GM21786 (cell line): ENCODE measurements at regions not wholly inside any gene's neighbourhood (a gene's known extent, or its start where the extent isn't known, plus 50 kb on each side); places are given as distances from the start of the nearest gene placed in this dataset.

Experiments used
- ATAC-seq: cut with Tn5 transposase; IDR thresholded peaks from one replicate; pipeline ENCODE4 v1.9.1; 2021; ENCODE audit not compliant: unreplicated experiment

GRCh38 chr1:3954170-3955169, 54.4 kb upstream of the C1orf174 start:
- ATAC-seq: no peak

DNA sequence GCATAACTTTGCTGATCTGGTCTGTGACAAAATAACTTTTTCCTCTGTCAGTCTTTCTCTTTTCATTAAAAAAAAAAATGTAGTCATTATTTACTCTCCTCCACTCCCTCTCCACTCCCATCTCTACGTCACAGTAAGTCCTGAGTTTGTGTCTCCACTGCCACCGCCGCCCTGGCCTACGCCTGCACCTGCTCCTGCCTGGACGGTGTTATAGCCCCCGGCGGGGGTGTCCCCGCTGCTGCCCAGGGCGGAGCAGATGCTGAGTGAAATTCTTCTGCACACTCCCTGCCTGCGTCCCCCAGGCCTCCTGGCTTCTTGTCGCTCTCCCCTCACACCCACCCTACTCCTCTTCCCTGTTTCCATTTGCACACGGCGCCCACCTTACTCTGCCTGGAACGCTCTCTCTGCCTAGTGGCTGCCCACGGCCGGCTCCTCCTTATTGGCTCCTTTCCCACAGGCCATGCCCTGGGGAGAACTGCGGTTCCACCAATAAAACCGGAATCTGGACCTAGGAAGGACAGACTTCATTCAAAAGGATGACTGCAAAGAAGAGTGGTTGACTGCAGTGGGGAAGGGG, 55.2 kb upstream of the C1orf174 start:
- ATAC-seq: no peak

DNA sequence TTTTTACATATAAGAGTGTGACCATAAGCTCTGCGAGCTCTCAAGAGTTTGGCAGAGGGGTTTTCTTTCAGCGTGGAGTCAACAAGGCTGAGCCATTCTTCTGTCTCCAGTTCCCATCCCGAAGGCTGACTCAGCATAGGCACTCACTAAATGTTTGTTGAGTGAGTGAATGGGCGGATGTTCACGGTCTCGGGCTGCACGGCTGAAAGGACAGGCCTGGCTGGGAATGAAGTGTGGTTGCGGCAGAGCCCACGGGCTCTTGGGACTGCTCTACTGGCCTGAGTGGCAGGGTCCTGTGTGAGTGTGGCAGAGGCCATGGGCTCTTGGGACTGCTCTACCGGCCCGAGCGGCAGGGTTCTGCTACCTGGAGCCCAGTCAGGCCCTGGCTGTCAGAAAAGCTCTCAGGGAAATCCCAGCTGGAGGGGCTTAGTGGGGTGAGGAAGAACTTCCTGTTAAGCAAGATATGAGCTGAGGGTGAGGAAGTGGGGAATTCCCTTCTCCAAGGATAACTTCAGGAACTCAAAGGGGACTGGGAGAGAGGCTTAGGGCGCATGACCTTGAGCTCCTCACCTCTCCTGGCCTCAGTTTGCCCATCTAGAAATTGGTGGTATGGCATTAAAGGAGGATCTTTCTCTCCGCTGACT, 56.6 kb upstream of the C1orf174 start:
- no peak for ATAC-seq

DNA sequence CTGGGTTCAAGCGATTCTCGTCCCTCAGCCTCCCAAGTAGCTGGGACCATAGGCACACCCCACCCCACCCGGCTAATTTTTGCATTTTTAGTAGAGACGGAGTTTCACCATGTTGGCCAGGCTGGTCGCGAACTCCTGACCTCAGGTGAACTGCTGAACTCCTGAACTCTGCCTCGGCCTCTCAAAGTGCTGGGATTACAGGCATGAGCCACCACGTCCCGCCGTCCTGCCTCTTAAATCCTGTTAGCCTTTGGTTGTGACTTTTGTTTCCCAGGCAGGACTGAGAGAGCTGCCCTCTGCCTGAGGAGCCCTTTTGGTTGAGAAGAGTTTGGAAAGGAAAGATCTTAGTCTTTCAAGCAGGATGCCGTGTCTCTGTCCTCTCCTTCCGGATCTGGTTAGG, 59.3 kb upstream of the C1orf174 start:
- ATAC-seq: no peak

DNA sequence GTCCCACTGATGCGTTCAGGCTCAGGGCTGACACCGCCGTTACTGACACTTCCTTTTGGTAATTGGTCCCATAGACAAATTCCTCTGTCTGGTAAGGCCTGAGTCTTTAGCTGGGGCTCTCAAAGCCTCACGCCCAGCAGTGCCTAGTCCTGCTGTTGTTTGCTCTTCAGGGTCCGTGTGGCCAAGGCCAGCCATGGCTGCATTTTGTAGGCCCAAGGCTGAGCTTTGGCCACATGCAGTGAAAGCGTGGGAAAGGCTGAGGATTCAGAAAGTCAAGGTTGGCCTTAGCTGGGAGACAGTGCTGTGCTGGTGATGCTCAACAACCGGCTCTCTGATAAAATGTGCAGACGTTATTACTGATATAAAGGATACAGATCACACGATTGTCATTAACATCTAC, 63.5 kb upstream of the C1orf174 start:
- no peak for ATAC-seq

DNA sequence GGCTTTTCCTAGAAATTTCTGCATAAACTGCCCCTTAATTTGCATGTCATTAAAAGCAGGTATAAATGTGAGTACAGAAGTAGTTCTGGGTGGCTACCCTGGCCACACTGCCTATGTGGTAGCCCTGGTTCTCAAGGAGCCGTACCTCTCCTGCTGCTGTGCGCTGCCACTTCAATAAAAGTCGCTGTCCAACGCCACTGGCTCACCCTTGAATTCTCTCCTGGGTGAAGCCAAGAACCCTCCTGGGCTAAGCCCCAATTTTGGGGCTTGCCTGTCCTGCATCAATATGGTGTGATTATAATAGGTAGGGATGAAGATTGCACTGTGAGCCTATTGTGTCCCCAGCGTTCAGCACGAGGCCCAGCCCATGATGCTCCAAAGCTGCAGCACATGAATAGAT, 65.6 kb upstream of the C1orf174 start:
- no peak for ATAC-seq

DNA sequence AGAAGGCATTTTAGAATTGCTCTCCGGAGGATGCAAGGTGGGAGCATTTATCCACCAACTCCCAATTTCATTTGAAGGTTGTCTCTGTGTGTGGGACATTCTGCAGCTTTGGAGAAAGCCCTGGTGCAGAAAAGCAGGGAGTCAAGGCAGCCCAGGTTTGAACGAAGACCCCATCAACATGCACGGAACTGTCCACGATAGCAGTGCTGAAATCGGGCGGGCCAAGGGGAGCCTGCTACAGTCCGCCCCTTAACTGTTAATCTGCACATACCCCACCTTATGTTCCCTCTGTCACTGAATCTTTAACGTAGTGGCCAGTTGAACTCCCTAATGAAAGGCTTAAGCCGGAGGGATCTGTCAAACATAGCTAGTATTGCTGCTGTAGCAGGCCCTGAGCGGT, 68.8 kb upstream of the C1orf174 start:
- ATAC-seq: no peak

- ATAC-seq: no peak
These were observed 71.9 kb upstream of the C1orf174 start for GRCh38 chr1:3971981-3972380.

DNA sequence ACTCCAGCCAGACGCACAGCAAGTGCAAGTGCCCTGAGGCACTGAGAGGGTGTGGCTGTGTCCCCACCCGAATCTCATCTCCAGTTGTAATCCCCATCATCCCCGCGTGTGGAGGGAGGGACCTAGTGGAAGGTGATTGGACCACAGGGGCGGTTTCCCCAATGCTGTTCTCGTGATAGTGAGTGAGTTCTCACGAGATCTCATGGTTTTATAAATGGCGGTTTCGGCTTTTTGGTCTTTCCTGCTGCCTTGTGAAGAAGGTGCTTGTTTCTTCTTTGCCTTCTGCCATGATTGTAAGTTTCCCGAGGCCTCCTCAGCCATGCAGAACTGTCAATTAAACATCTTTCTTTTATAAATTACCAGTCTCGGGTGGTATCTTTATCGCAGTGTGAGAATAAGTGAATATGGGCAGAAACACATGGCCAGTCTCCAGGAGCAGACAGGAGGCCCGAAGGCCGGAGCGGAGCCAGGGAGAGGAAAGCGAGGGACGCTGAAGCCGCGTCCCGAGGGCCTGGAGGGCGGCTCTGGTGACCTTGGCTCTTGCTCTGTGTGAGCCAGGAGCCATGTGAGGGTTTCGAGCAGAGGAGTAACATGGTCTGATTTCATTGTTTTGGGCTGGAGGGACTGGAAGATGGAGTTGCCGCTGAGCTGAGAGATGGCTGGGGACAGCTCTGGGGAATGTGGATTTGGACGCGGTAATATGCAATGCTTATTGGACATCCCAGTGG, 76.0 kb upstream of the C1orf174 start:
- ATAC-seq: no peak

GRCh38 chr1:3976821-3977220, 76.7 kb upstream of the C1orf174 start:
- no peak for ATAC-seq

DNA sequence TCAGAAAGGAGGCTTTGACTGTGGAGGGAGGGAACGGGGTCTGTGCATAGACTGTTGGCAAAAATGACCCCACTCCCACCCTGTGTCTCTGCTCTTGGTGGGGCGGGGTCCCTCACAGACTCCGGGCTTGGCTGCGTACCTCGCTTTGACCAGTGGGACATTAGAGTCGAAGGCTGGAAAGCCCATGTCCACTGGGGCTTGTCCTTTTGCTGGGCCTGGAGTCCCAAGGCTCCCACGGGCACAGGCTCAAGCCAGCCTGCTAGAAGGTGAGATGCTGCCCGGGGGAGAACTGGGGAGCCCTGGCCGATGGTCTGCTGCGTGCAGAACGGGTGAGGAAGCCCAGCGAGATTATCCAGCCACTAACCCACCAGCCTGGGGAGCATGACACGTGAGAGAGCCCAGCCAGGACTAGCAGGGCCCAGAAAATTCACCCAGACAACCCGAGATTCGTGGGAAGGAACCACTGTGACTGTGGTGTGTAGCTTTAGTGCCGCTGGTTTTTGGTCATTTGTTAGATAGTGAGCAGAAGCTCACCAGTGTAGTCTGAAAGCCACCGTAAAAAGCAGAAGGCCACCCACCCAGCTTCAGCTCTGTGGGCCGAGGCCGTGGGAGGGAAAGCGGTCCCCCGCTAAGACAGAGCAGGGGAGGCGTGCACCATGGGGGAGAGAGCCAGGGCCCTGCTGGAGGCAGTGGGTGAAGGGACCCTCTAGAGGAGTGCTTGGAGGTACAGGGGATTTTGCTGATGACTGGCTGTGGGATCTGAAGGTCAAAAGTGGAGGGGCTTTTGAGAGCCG, 78.3 kb upstream of the C1orf174 start:
- ATAC-seq: no peak

DNA sequence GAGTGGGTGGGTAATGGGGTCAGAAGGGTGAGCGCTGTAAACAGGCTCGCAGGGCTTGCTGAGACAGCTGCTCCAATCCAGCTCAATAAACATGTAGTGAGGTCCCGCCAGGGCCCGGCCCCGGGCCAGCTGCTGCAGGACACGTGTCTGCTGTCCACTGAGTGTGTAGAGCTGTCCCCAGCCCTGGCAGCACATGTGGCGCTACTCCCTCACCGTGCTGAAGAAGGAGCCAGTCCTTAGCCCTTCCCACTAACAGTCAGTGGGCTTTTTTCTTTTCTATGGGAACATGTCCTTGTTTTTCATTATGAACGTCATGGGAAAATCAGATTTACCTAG, 78.9 kb upstream of the C1orf174 start:
- ATAC-seq: no peak

- no peak for ATAC-seq
These were observed 81.2 kb upstream of the C1orf174 start for GRCh38 chr1:3981261-3981660.

DNA sequence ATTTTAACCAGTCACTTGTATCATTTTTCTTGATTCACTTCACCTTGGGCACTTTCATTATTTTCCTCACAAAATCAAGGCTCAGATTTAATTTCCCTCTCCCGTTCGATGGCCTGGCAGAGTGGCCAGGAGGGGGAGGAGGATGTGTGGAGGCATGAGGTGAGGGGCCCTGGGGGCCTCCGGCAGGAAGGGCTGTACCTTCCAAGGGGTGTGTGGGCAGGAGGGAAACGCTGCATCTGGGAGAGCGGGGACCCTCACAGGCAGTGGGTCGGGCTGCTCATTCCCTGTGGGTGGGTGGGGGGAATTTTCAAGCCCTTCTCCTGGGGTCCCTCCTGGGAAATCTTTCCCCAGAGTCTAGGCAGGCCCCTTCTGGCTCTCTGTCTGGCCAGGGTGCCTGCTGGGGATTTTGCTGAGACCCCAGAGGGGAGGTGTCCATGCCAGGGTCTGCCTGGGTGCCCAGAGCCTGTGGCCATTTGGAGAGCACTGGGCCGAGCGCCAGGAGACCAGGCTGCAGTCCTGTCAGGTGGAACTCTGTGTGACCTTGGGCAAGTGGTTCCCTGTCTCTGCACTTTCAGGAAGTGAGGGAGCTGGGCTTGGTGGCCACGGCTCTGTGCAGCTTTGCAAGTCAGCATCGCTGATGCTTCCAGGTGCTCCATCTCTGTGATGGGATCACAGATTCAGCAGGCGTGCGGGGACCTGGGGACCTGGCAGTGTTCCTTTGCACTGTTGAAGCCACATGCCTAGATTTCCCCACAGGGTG, 81.9 kb upstream of the C1orf174 start:
- ATAC-seq: no peak

GRCh38 chr1:3983181-3983580, 83.1 kb upstream of the C1orf174 start:
- ATAC-seq: no peak

GRCh38 chr1:3984586-3984985, 84.5 kb upstream of the C1orf174 start:
- no peak for ATAC-seq

GRCh38 chr1:3986686-3987218, 86.7 kb upstream of the C1orf174 start:
- ATAC-seq: no peak

- ATAC-seq: no peak
These were observed 87.7 kb upstream of the C1orf174 start for GRCh38 chr1:3987669-3988235.

- ATAC-seq: no peak
These were observed 88.4 kb upstream of the C1orf174 start for GRCh38 chr1:3988431-3988830.
